GM12878 (cell line): ENCODE measurements at regions not wholly inside any gene's neighbourhood (a gene's known extent, or its start where the extent isn't known, plus 50 kb on each side); places are given as distances from the start of the nearest gene placed in this dataset.

ENCODE experiments used
- BMI1 ChIP-seq: fragments of 450-650 bp; IDR thresholded peaks from 2 replicates; pipeline ENCODE4 v1.6.1; 2016; ENCODE audit warnings: mild to moderate bottlenecking, moderate library complexity, borderline replicate concordance
- CHD2 ChIP-seq: IDR thresholded peaks from 2 replicates; pipeline ENCODE4 v1.6.1; 2011; ENCODE audit warnings: low read depth, low read length, improper control_type of control experiment, borderline replicate concordance
- CTCF ChIP-seq, 3 experiments: IDR thresholded peaks in 2 of 3; conservative IDR thresholded peaks in 1 of 3; 2 replicates each; pipeline ENCODE4 v1.5.1; 2011; ENCODE audit warnings: low read depth in 3 of 3, low read length in 3 of 3, mild to moderate bottlenecking in 3 of 3, control low read depth in 2 of 3, moderate library complexity in 2 of 3, inconsistent platforms in 1 of 3, mixed read lengths in 1 of 3; ENCODE audit not compliant: control insufficient read depth in 2 of 3, insufficient read depth in 1 of 3; ENCODE audit errors: extremely low read depth in 1 of 3
- DPF2 ChIP-seq: fragments of 450-650 bp; IDR thresholded peaks from 2 replicates; pipeline ENCODE4 v1.6.1; 2017; ENCODE audit warnings: mild to moderate bottlenecking
- EP300 ChIP-seq, 2 experiments: fragments of 150-350 bp in 1 of 2; IDR thresholded peaks; 2 replicates each; pipeline ENCODE4 v1.6.1; 2011 to 2012; ENCODE audit warnings: low read depth in 2 of 2, low read length in 2 of 2, borderline replicate concordance in 1 of 2, improper control_type of control experiment in 1 of 2, inconsistent platforms in 1 of 2; ENCODE audit not compliant: control insufficient read depth in 1 of 2
- FOS ChIP-seq: IDR thresholded peaks from 3 replicates; pipeline ENCODE4 v1.6.1; 2011; ENCODE audit warnings: borderline replicate concordance; ENCODE audit not compliant: insufficient read length; ENCODE audit errors: extremely low read depth
- MXI1 ChIP-seq: fragments of 150-350 bp; IDR thresholded peaks from 2 replicates; pipeline ENCODE4 v1.6.1; 2011; ENCODE audit warnings: low read depth, mild to moderate bottlenecking, inconsistent platforms, low read length, improper control_type of control experiment
- MYC ChIP-seq: IDR thresholded peaks from 2 replicates; pipeline ENCODE4 v1.6.1; 2011; ENCODE audit warnings: mild to moderate bottlenecking, low read length, moderate library complexity, inconsistent platforms; ENCODE audit not compliant: insufficient read depth, insufficient replicate concordance, insufficient read length, severe bottlenecking
- PKNOX1 ChIP-seq: fragments of 450-650 bp; IDR thresholded peaks from 2 replicates; pipeline ENCODE4 v1.6.1; 2016; ENCODE audit warnings: mild to moderate bottlenecking
- POLR2A ChIP-seq: IDR thresholded peaks from 2 replicates; pipeline ENCODE4 v1.6.1; 2011; ENCODE audit warnings: low read depth, mild to moderate bottlenecking, low read length
- SPI1 ChIP-seq: IDR thresholded peaks from 2 replicates; pipeline ENCODE4 v1.6.1; 2011; ENCODE audit warnings: low read depth, mild to moderate bottlenecking, low read length, moderate library complexity, borderline replicate concordance; ENCODE audit not compliant: insufficient read depth
- SRF ChIP-seq, 2 experiments: IDR thresholded peaks; 2 replicates each; pipeline ENCODE4 v1.6.1; 2011; ENCODE audit warnings: low read depth in 2 of 2, low read length in 2 of 2, mild to moderate bottlenecking in 1 of 2, moderate library complexity in 1 of 2
- TCF3 ChIP-seq: IDR thresholded peaks from 2 replicates; pipeline ENCODE4 v1.6.1; 2012; ENCODE audit warnings: low read depth, mild to moderate bottlenecking, low read length, borderline replicate concordance; ENCODE audit not compliant: insufficient read depth

GRCh38 chr14:96725232-96725631 is 72.0 kb upstream of the VRK1 start:
- TF ChIP-seq CTCF (IDR thresholded peaks at IDR 0.05 in 2 of 3, conservative IDR thresholded peaks at IDR 0.05 in 1 of 3; ENCODE audit: control insufficient read depth in 2 of 3, extremely low read depth in 1 of 3, insufficient read depth in 1 of 3, low read depth in 3 of 3, low read length in 3 of 3) (no peak), MYC (no peak), SPI1 (no peak), SRF (IDR thresholded peaks at IDR 0.05; ENCODE audit: low read depth in 2 of 2, low read length in 2 of 2) (no peak), CHD2 (no peak), POLR2A (no peak), BMI1 (no peak), TCF3 (no peak), EP300 (IDR thresholded peaks at IDR 0.05; ENCODE audit: borderline replicate concordance in 1 of 2, control insufficient read depth in 1 of 2, low read depth in 2 of 2, low read length in 2 of 2) (no peak), PKNOX1 (no peak), FOS (no peak), DPF2 (no peak), MXI1 (no peak)
